GM18508 (cell line): ENCODE measurements at regions not wholly inside any gene's neighbourhood (a gene's known extent, or its start where the extent isn't known, plus 50 kb on each side); places are given as distances from the start of the nearest gene placed in this dataset.
A peak's percentile ranks its signal among the peaks of the same experiment; 100 is the strongest.
"Not testable (repeated sequence)": the region's sequence is repeated elsewhere in the genome, so short reads cannot be mapped to it uniquely, and the experiment has no call there.

Source experiments
- ATAC-seq: cut with Tn5 transposase; IDR thresholded peaks from one replicate; pipeline ENCODE4 v1.9.1; 2021; ENCODE audit warnings: moderate number of reproducible peaks; ENCODE audit not compliant: insufficient read depth, unreplicated experiment

- ATAC-seq, result no peak
Measured at GRCh38 chr10:36577126-36577525, 548.3 kb upstream of the ANKRD30A start.

- ATAC-seq, result no peak
Measured at GRCh38 chr10:36574207-36574606, 551.2 kb upstream of the ANKRD30A start.

- ATAC-seq, result no peak
Measured at GRCh38 chr10:36573246-36573645, 552.2 kb upstream of the ANKRD30A start.

- no peak for ATAC-seq
Measured at GRCh38 chr10:36564433-36564832, 561.0 kb upstream of the ANKRD30A start.

GRCh38 chr10:36559412-36560400 lies 565.7 kb upstream of the ANKRD30A start:
- no peak for ATAC-seq

GRCh38 chr10:36556468-36556867 lies 568.9 kb upstream of the ANKRD30A start:
- no peak for ATAC-seq

- no peak for ATAC-seq
Measured at GRCh38 chr10:36555036-36555435, 570.4 kb upstream of the ANKRD30A start.

- no peak for ATAC-seq
Measured at GRCh38 chr10:36547965-36548364, 577.4 kb upstream of the ANKRD30A start.

GRCh38 chr10:36542493-36542892 lies 582.9 kb upstream of the ANKRD30A start:
- ATAC-seq, result no peak

- no peak for ATAC-seq
Measured at GRCh38 chr10:36540611-36541010, 584.8 kb upstream of the ANKRD30A start.

- ATAC-seq, result no peak
Measured at GRCh38 chr10:36538953-36539586, 586.3 kb upstream of the ANKRD30A start.

- ATAC-seq, result peak; percentile 100
Measured at GRCh38 chr10:36534471-36535002, 590.9 kb upstream of the ANKRD30A start.

GRCh38 chr10:36533861-36534260 lies 591.5 kb upstream of the ANKRD30A start:
- no peak for ATAC-seq

GRCh38 chr10:36533316-36533715 lies 592.1 kb upstream of the ANKRD30A start:
- ATAC-seq, result no peak

GRCh38 chr10:36531621-36532020 lies 593.8 kb upstream of the ANKRD30A start:
- ATAC-seq, result no peak

GRCh38 chr10:36526033-36526432 lies 599.4 kb upstream of the ANKRD30A start:
- ATAC-seq, result no peak

- not testable (repeated sequence) for ATAC-seq
Measured at GRCh38 chr10:36524126-36524525, 601.3 kb upstream of the ANKRD30A start.

GRCh38 chr10:36519909-36520308 lies 605.5 kb upstream of the ANKRD30A start:
- no peak for ATAC-seq

- no peak for ATAC-seq
Measured at GRCh38 chr10:36516281-36516680, 609.1 kb upstream of the ANKRD30A start.

GRCh38 chr10:36515319-36515718 lies 610.1 kb upstream of the ANKRD30A start:
- ATAC-seq, result no peak

- ATAC-seq, result no peak
Measured at GRCh38 chr10:36507715-36508114, 617.7 kb upstream of the ANKRD30A start.
